ENCODE measurements at regions not wholly inside any gene's neighbourhood (a gene's known extent, or its start where the extent isn't known, plus 50 kb on each side); places are given as distances from the start of the nearest gene placed in this dataset.

GRCh38 chr14:28607661-28608060 is 158.9 kb upstream of the FOXG1 start:
- no peaks in the 10 kb centered on the region for H3K36me3 ChIP-seq
- H3K27ac ChIP-seq = no peak overlapping the region
- H3K4me3 ChIP-seq (replicated peaks in 1 of 3) = no peak overlapping the region
- DNase-seq = no peak
- TF ChIP-seq POLR2A (IDR thresholded peaks at IDR 0.05) (no peak), CTCF (IDR thresholded peaks at IDR 0.05) (no peak)
- H3K4me1 ChIP-seq = no peaks in the 10 kb centered on the region
- 77 to 80% methylated on average over 5 of the region's 5 CpGs for WGBS, 2 donors
- intact Hi-C loops (cut with DNase I) = no loop called here
- no peaks in the 10 kb centered on the region for H3K27me3 ChIP-seq
- no peaks in the 10 kb centered on the region for H3K9me3 ChIP-seq

- Histone ChIP-seq H3K36me3 (no peaks in the 10 kb centered on the region), H3K9me3 (no peaks in the 10 kb centered on the region), H3K27me3 (no peaks in the 10 kb centered on the region), H3K4me1 (no peaks in the 10 kb centered on the region), H3K27ac (no peak overlapping the region), H3K4me3 (replicated peaks in 1 of 3) (no peak overlapping the region)
- 81 to 82% methylated on average over 8 of the region's 8 CpGs for WGBS, 2 donors
- intact Hi-C loops (cut with DNase I) = no loop called here
- no peak for DNase-seq
- TF ChIP-seq CTCF (IDR thresholded peaks at IDR 0.05) (no peak), POLR2A (IDR thresholded peaks at IDR 0.05) (no peak)
Measured at GRCh38 chr14:28608443-28608842, 158.1 kb upstream of the FOXG1 start.

GRCh38 chr14:28608851-28609828 is 157.4 kb upstream of the FOXG1 start:
- no peaks in the 10 kb centered on the region for H3K36me3 ChIP-seq
- no peak for TF ChIP-seq POLR2A (IDR thresholded peaks at IDR 0.05)
- peak in 1 of 6 experiments; percentile 40 for TF ChIP-seq CTCF (IDR thresholded peaks at IDR 0.05)
- no peak overlapping the region for H3K4me3 ChIP-seq (replicated peaks in 1 of 3)
- no peaks in the 10 kb centered on the region for H3K27me3 ChIP-seq
- no peaks in the 10 kb centered on the region for H3K4me1 ChIP-seq
- 29 to 30% methylated on average over 10 of the region's 10 CpGs for WGBS, 2 donors
- intact Hi-C loops (cut with DNase I) = no loop called here
- H3K9me3 ChIP-seq = no peaks in the 10 kb centered on the region
- H3K27ac ChIP-seq = no peak overlapping the region
- peak; percentile 1 to 4 for DNase-seq

- no peaks in the 10 kb centered on the region for H3K36me3 ChIP-seq
- no peaks in the 10 kb centered on the region for H3K4me1 ChIP-seq
- DNase-seq = no peak
- H3K4me3 ChIP-seq (replicated peaks in 1 of 3) = no peak overlapping the region
- intact Hi-C loops (cut with DNase I) = no loop called here
- 31 to 66% methylated on average over 1 of the region's 1 CpG for WGBS, 2 donors
- H3K27ac ChIP-seq = no peak overlapping the region
- no peak for TF ChIP-seq POLR2A (IDR thresholded peaks at IDR 0.05)
- no peak for TF ChIP-seq CTCF (IDR thresholded peaks at IDR 0.05)
- H3K27me3 ChIP-seq = no peaks in the 10 kb centered on the region
- H3K9me3 ChIP-seq = no peaks in the 10 kb centered on the region
Measured at GRCh38 chr14:28612414-28612813, 154.2 kb upstream of the FOXG1 start.

GRCh38 chr14:28613532-28613931 is 153.1 kb upstream of the FOXG1 start:
- intact Hi-C loops (cut with DNase I) = no loop called here
- Histone ChIP-seq H3K36me3 (no peaks in the 10 kb centered on the region), H3K4me1 (no peaks in the 10 kb centered on the region), H3K9me3 (no peaks in the 10 kb centered on the region), H3K27ac (no peak overlapping the region), H3K4me3 (replicated peaks in 1 of 3) (no peak overlapping the region), H3K27me3 (no peaks in the 10 kb centered on the region)
- whole genome bisulfite sequencing, 2 donors = 86 to 87% methylated on average over 3 of the region's 3 CpGs
- TF ChIP-seq CTCF (IDR thresholded peaks at IDR 0.05) (no peak), POLR2A (IDR thresholded peaks at IDR 0.05) (no peak)
- DNase-seq = no peak

Data from thyroid gland (tissue), 4 donors.